ENCODE measurements at regions not wholly inside any gene's neighbourhood (a gene's known extent, or its start where the extent isn't known, plus 50 kb on each side); places are given as distances from the start of the nearest gene placed in this dataset.

GRCh38 chr16:85366031-85366763, 246.9 kb upstream of the GSE1 start:
- H3K27ac ChIP-seq: peak overlapping the region in 3 of 5 donors; percentile 26 to 63 (median 29)
- no peak overlapping the region for H3K4me3 ChIP-seq
- H3K36me3 ChIP-seq (replicated peaks in 1 of 2): no peaks in the 10 kb centered on the region
- intact Hi-C loops (cut with DNase I): no loop called here
- TF ChIP-seq POLR2A (IDR thresholded peaks at IDR 0.05) (no peak), CTCF (IDR thresholded peaks at IDR 0.05) (no peak)
- no peaks in the 10 kb centered on the region for H3K27me3 ChIP-seq
- peaks cover 22 to 56% of the 10 kb centered on the region in 2 donors for H3K4me1 ChIP-seq (replicated peaks in 1 of 2)
- DNase-seq: no peak
- 71 to 83% (median 79%) methylated on average over 21 to 22 of the region's 22 CpGs for WGBS, 4 donors
- no peaks in the 10 kb centered on the region for H3K9me3 ChIP-seq (replicated peaks in 1 of 3)

- TF ChIP-seq POLR2A (IDR thresholded peaks at IDR 0.05): no peak
- no peak for TF ChIP-seq CTCF (IDR thresholded peaks at IDR 0.05)
- 89 to 97% (median 93%) methylated on average over 11 to 12 of the region's 12 CpGs for WGBS, 4 donors
- Histone ChIP-seq H3K9me3 (replicated peaks in 1 of 3) (no peaks in the 10 kb centered on the region), H3K4me1 (replicated peaks in 1 of 2) (peaks cover 23 to 58% of the 10 kb centered on the region in 2 donors), H3K27ac (peak overlapping the region in 2 of 5 donors; percentile 92), H3K27me3 (no peaks in the 10 kb centered on the region), H3K36me3 (replicated peaks in 1 of 2) (no peaks in the 10 kb centered on the region), H3K4me3 (no peak overlapping the region)
- intact Hi-C loops (cut with DNase I): no loop called here
- no peak for DNase-seq
Measured at GRCh38 chr16:85367485-85367884, 245.6 kb upstream of the GSE1 start.

- TF ChIP-seq POLR2A (IDR thresholded peaks at IDR 0.05): no peak
- peaks cover 32 to 69% of the 10 kb centered on the region in 2 donors for H3K4me1 ChIP-seq (replicated peaks in 1 of 2)
- no peaks in the 10 kb centered on the region for H3K36me3 ChIP-seq (replicated peaks in 1 of 2)
- no peak for DNase-seq
- H3K9me3 ChIP-seq (replicated peaks in 1 of 3): no peaks in the 10 kb centered on the region
- H3K27me3 ChIP-seq: no peaks in the 10 kb centered on the region
- H3K4me3 ChIP-seq: no peak overlapping the region
- 60 to 82% (median 64%) methylated on average over 7 of the region's 7 CpGs for WGBS, 4 donors
- peak overlapping the region in 4 of 5 donors; percentile 69 to 92 (median 83) for H3K27ac ChIP-seq
- intact Hi-C loops (cut with DNase I): no loop called here
Measured at GRCh38 chr16:85369060-85369459, 244.1 kb upstream of the GSE1 start.

- peak overlapping the region; percentile 69 to 92 (median 72) for H3K27ac ChIP-seq
- no peaks in the 10 kb centered on the region for H3K27me3 ChIP-seq
- no peaks in the 10 kb centered on the region for H3K36me3 ChIP-seq (replicated peaks in 1 of 2)
- peaks cover 32 to 76% of the 10 kb centered on the region in 2 donors for H3K4me1 ChIP-seq (replicated peaks in 1 of 2)
- WGBS, 4 donors: 46 to 77% (median 61%) methylated on average over 5 to 20 of the region's 20 CpGs
- intact Hi-C loops (cut with DNase I): no loop called here
- H3K9me3 ChIP-seq (replicated peaks in 1 of 3): no peaks in the 10 kb centered on the region
- peak; percentile 67 to 89 (median 78) for DNase-seq
- TF ChIP-seq POLR2A (IDR thresholded peaks at IDR 0.05) (no peak), CTCF (IDR thresholded peaks at IDR 0.05) (peak; percentile 68 to 81 (median 72))
- no peak overlapping the region for H3K4me3 ChIP-seq
Measured at GRCh38 chr16:85369741-85370528, 243.2 kb upstream of the GSE1 start.
